ENCODE measurements at regions not wholly inside any gene's neighbourhood (a gene's known extent, or its start where the extent isn't known, plus 50 kb on each side); places are given as distances from the start of the nearest gene placed in this dataset.

GRCh38 chr2:217070611-217071010 lies 210.7 kb upstream of the TNP1 start:
- no peak for DNase-seq

- DNase-seq = no peak
Measured at GRCh38 chr2:217070043-217070430, 210.2 kb upstream of the TNP1 start.

DNA sequence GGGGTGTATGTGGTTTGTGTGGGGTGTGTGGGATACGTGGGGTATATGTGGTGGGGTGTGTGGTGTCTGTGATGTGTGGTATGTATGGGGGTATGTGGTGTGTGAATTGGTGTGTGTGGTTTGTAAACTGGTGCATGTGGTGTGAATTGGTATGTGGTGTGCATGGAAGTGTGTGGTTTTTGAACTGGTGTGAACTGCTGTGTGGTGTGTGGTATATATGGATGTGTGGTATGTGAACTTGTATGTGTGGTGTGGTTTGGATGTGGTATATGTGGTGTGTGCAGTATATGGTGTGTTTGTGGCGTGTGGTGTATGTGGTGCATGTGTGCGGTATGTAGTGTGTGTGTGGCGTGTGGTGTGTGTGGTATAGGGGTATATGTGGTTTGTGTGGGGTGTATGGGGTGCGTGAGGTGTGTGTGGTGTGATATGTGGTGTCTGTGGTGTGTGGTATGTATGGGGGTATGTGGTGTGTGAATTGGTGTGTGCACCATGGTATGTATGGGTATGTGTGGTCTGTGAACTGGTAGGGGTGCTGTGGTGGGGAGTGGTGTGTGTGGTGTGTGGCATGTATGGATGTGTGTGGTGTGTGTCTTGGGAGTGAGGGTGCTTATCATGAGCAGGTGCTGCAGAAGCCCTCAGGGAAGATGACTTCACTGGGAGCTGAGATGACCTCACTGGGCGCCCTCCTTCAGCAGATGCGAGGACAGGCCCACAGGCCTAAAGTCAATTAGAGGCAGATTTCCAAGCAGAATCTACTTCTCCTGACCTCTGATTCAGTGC lies 209.6 kb upstream of the TNP1 start:
- DNase-seq = no peak

- DNase-seq = no peak
Measured at GRCh38 chr2:217068677-217069250, 208.9 kb upstream of the TNP1 start.

- DNase-seq = no peak
Measured at GRCh38 chr2:217067787-217068186, 207.9 kb upstream of the TNP1 start.

GRCh38 chr2:217066510-217067270 lies 206.8 kb upstream of the TNP1 start:
- no peak for DNase-seq

- DNase-seq = no peak
Measured at GRCh38 chr2:217065695-217066405, 206.0 kb upstream of the TNP1 start.

DNA sequence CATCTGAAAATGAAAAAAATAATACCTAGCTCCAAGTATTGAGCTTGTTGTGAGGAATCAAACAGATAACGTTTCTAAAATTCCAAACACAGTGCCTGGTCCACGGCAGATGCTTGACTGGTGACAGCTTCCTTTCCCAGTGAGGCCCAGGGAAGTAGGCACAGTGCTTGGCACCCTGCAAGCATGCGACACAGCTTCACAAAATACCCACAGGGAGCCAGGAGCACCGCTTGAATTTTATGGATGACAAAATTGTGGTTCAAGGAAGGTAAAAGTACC lies 205.1 kb upstream of the TNP1 start:
- no peak for DNase-seq

GRCh38 chr2:217064234-217065011 lies 204.6 kb upstream of the TNP1 start:
- no peak for DNase-seq

- no peak for DNase-seq
Measured at GRCh38 chr2:217063238-217063755, 203.4 kb upstream of the TNP1 start.

GRCh38 chr2:217062768-217063167 lies 202.9 kb upstream of the TNP1 start:
- no peak for DNase-seq

- DNase-seq = no peak
Measured at GRCh38 chr2:217061916-217062505, 202.1 kb upstream of the TNP1 start.

DNA sequence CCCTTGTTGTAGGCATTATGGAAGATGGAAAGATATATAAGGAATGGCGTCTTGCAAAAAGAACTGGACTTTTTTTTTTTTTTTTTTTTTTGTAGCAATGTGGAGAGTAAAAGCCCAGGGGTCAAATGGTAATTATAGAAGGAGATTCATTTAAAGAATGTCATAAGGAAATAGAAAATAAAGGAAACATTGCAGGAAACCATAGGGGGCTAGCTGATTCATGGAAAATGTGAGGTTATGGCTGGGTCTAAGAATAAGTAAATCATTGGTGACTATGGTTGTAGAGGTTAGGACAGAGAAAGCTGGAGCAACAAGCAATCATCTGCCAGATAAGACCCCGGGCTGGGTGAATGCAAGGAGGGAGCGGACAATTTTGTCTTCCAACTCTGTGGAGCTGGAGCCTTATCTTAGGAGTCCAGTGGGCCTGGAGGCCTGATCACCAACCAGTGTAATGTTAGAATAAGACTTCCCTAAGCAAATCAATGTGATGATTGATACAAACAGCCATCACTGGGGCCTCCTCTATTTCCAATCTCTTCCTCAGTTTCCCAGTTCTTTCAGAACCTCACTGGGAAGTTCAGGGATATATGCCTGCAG lies 201.2 kb upstream of the TNP1 start:
- no peak for DNase-seq

- DNase-seq = no peak
Measured at GRCh38 chr2:217060516-217060915, 200.7 kb upstream of the TNP1 start.

DNA sequence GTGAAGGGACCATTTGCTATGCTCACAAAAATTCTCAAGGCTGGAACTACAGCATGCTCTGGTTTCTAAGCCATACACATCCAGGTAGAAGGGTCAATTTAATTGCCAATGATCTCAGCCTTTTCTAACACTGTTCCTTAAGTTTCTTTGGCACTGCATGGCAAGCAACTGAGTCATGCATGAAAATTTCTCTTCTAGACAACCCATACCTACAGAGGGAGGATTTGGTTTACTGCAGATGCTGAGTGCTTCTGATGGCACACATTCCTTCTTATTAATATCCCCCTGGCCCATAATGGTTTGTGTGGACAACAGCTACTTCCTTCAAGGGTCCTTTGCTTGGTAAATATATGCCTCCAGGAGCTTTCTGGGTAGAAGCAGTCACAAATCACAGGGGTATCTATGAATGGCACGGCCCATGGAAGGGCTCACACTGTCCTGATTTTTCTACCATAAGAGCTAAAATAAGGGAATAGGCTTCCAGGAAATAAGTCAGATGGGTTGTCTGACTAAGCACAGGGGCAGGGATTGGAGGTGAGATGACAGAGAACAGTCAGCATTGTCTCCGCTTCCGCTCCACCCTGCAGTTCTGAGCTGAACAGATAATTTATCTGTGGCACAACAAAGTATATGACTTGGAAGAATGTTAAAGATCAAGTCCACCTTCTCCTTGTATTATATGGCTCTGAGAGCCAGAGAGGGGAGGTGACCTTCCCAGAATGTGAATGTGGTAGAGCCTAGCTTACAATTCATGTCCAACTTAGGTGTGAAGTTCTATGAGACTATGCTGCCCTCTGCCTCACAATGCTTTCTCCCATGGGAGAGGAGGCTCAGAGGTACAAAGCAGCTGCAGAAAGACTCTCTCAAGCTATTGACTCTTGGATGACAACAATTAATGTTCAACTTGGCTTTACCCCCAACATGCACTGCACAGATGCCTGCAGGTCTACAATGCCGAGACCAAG lies 199.2 kb upstream of the TNP1 start:
- no peak for DNase-seq

- no peak for DNase-seq
Measured at GRCh38 chr2:217057773-217058172, 197.9 kb upstream of the TNP1 start.

DNA sequence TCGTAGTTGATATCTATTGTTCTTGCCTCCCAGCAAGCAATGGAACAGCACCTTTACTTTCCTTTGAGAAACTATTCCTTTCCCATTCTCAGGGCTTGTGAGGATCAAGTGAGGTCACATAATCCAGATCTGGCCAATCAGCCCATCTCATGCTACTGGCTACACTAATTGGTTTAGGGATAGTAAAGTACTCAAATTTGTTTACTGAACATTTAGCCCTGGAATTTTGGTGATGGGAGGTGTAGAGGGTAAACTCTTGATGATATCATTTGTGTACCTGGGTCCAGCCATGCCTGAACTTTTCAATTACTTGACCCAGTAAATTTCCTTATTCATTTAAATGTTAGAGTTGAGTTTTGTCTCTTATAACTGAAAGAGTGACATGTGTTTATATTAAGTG lies 195.8 kb upstream of the TNP1 start:
- no peak for DNase-seq

DNA sequence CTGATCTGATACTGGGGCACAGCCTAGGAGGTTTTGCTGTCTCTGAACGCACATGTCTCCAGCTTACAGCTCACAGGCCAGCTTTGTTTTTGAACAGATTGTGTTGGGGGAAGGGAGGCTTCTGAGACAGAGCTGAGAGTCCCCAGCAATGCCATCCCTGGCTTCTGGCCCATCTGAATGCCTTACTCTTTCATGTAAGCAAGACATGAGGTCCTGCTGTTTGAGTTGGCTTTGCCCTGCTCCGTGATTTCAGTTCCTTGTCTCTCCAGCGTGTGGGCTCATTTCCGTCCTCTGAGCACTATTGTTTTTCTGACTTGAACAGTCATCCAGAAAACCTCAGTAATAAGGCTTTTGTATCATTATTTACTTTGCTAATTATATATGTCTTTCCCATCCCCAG lies 194.9 kb upstream of the TNP1 start:
- no peak for DNase-seq

- DNase-seq = no peak
Measured at GRCh38 chr2:217052856-217053577, 193.2 kb upstream of the TNP1 start.

DNA sequence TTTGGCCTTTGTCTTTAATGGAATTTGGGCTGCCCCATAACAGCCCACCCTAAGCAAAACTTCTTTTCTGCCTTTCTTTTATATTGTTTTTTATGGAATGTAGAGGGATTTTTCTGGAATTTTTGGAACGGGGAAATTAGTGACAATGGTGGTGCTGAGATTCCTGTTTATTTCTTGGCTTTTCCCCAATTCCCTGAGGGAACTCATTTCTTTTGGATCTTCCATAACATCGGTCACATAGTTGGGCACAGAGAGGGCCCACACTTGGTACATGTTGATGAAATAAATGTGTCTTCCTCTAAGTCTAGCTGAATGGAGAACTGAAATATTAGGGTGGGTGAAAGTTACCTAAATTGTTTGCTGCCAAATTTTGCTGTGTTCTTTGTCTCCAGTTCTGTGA lies 191.6 kb upstream of the TNP1 start:
- no peak for DNase-seq

All from effector CD8-positive, alpha-beta T cell (primary cell).